DND-41 (cell line): ENCODE measurements at regions not wholly inside any gene's neighbourhood (a gene's known extent, or its start where the extent isn't known, plus 50 kb on each side); places are given as distances from the start of the nearest gene placed in this dataset.

Source experiments
- CTCF ChIP-seq: IDR thresholded peaks from 2 replicates; pipeline ENCODE4 v1.5.1; 2012; ENCODE audit warnings: borderline replicate concordance, low read length, moderate library complexity, mild to moderate bottlenecking; ENCODE audit not compliant: poor library complexity, severe bottlenecking; ENCODE audit errors: extremely low read depth
- EZH2 ChIP-seq: IDR thresholded peaks from 3 replicates; pipeline ENCODE4 v1.6.1; 2012; ENCODE audit warnings: borderline replicate concordance, low read depth, mild to moderate bottlenecking, moderate library complexity, low read length, inconsistent platforms; ENCODE audit not compliant: severe bottlenecking

- TF ChIP-seq CTCF: no peak
- no peak for TF ChIP-seq EZH2
Observed at GRCh38 chr3:16658925-16659793, 53.9 kb upstream of the DAZL start.
